HG03575 (cell line): ENCODE measurements at regions not wholly inside any gene's neighbourhood (a gene's known extent, or its start where the extent isn't known, plus 50 kb on each side); places are given as distances from the start of the nearest gene placed in this dataset.

Experiments
- ATAC-seq: cut with Tn5 transposase; IDR thresholded peaks from one replicate; pipeline ENCODE4 v1.9.1; 2021; ENCODE audit not compliant: unreplicated experiment, insufficient number of reproducible peaks, low FRiP score; ENCODE audit errors: extremely low read depth

- no peak for ATAC-seq
These were observed 332.9 kb downstream of the CSNK1G3 start for GRCh38 chr5:123844873-123845272.

GRCh38 chr5:123835421-123835820 is 323.4 kb downstream of the CSNK1G3 start:
- no peak for ATAC-seq

- ATAC-seq: no peak
These were observed 318.6 kb downstream of the CSNK1G3 start for GRCh38 chr5:123830575-123830974.

GRCh38 chr5:123827811-123828210 is 315.8 kb downstream of the CSNK1G3 start:
- no peak for ATAC-seq

- no peak for ATAC-seq
These were observed 307.9 kb downstream of the CSNK1G3 start for GRCh38 chr5:123819833-123820232.

GRCh38 chr5:123819386-123819785 is 307.4 kb downstream of the CSNK1G3 start:
- ATAC-seq: no peak

GRCh38 chr5:123817267-123817666 is 305.3 kb downstream of the CSNK1G3 start:
- no peak for ATAC-seq

GRCh38 chr5:123814801-123815470 is 303.0 kb downstream of the CSNK1G3 start:
- ATAC-seq: no peak

GRCh38 chr5:123813937-123814624 is 302.1 kb downstream of the CSNK1G3 start:
- no peak for ATAC-seq

GRCh38 chr5:123813264-123813663 is 301.3 kb downstream of the CSNK1G3 start:
- ATAC-seq: no peak

- no peak for ATAC-seq
These were observed 299.9 kb downstream of the CSNK1G3 start for GRCh38 chr5:123811831-123812230.

- ATAC-seq: no peak
These were observed 298.9 kb downstream of the CSNK1G3 start for GRCh38 chr5:123810746-123811340.

GRCh38 chr5:123810253-123810652 is 298.3 kb downstream of the CSNK1G3 start:
- ATAC-seq: no peak

GRCh38 chr5:123809594-123810221 is 297.7 kb downstream of the CSNK1G3 start:
- ATAC-seq: no peak

- no peak for ATAC-seq
These were observed 296.7 kb downstream of the CSNK1G3 start for GRCh38 chr5:123808461-123809380.

GRCh38 chr5:123807177-123807945 is 295.4 kb downstream of the CSNK1G3 start:
- ATAC-seq: no peak

GRCh38 chr5:123806644-123807043 is 294.7 kb downstream of the CSNK1G3 start:
- no peak for ATAC-seq

GRCh38 chr5:123805300-123805699 is 293.3 kb downstream of the CSNK1G3 start:
- no peak for ATAC-seq
